ENCODE measurements at regions not wholly inside any gene's neighbourhood (a gene's known extent, or its start where the extent isn't known, plus 50 kb on each side); places are given as distances from the start of the nearest gene placed in this dataset.

GRCh38 chr15:31267161-31268107, 59.2 kb upstream of the KLF13 start:
- TF ChIP-seq POLR2A (IDR thresholded peaks at IDR 0.05) (no peak), POLR2AphosphoS5 (IDR thresholded peaks at IDR 0.05) (no peak), CTCF (IDR thresholded peaks at IDR 0.05) (no peak), EP300 (IDR thresholded peaks at IDR 0.05) (no peak)
- Histone ChIP-seq H3K9me3 (no peaks in the 10 kb centered on the region), H3K36me3 (no peaks in the 10 kb centered on the region), H3K27me3 (no peaks in the 10 kb centered on the region), H3K27ac (no peak overlapping the region), H3K4me1 (peaks cover 0 to 27% (median 0%) of the 10 kb centered on the region in 3 donors), H3K4me3 (no peak overlapping the region)
- ATAC-seq: no peak
- WGBS, 2 donors (ENCODE audit: low coverage in 1 of 2): 72 to 77% methylated on average over 7 to 9 of the region's 20 CpGs

GRCh38 chr15:31268108-31268501, 58.5 kb upstream of the KLF13 start:
- no peaks in the 10 kb centered on the region for H3K27me3 ChIP-seq
- no peak for ATAC-seq
- peaks cover 0 to 27% (median 0%) of the 10 kb centered on the region in 3 donors for H3K4me1 ChIP-seq
- TF ChIP-seq EP300 (IDR thresholded peaks at IDR 0.05): no peak
- no peak for TF ChIP-seq POLR2AphosphoS5 (IDR thresholded peaks at IDR 0.05)
- no peak for TF ChIP-seq POLR2A (IDR thresholded peaks at IDR 0.05)
- no peak for TF ChIP-seq CTCF (IDR thresholded peaks at IDR 0.05)
- H3K27ac ChIP-seq: no peak overlapping the region
- H3K36me3 ChIP-seq: no peaks in the 10 kb centered on the region
- no peaks in the 10 kb centered on the region for H3K9me3 ChIP-seq
- no CpG with 5 or more reads among the region's 2 CpGs for WGBS, 2 donors (ENCODE audit: low coverage in 1 of 2)
- H3K4me3 ChIP-seq: no peak overlapping the region

- WGBS, 2 donors (ENCODE audit: low coverage in 1 of 2): 94 to 97% methylated on average over 2 to 4 of the region's 11 CpGs
- H3K9me3 ChIP-seq: no peaks in the 10 kb centered on the region
- H3K4me1 ChIP-seq: peaks cover 0 to 19% (median 0%) of the 10 kb centered on the region in 3 donors
- ATAC-seq: no peak
- no peak overlapping the region for H3K27ac ChIP-seq
- no peaks in the 10 kb centered on the region for H3K27me3 ChIP-seq
- TF ChIP-seq POLR2AphosphoS5 (IDR thresholded peaks at IDR 0.05): no peak
- TF ChIP-seq CTCF (IDR thresholded peaks at IDR 0.05): no peak
- TF ChIP-seq POLR2A (IDR thresholded peaks at IDR 0.05): no peak
- TF ChIP-seq EP300 (IDR thresholded peaks at IDR 0.05): no peak
- no peaks in the 10 kb centered on the region for H3K36me3 ChIP-seq
- no peak overlapping the region for H3K4me3 ChIP-seq
Observed at GRCh38 chr15:31268911-31269784, 57.5 kb upstream of the KLF13 start.

- no peak overlapping the region for H3K27ac ChIP-seq
- TF ChIP-seq EP300 (IDR thresholded peaks at IDR 0.05): no peak
- TF ChIP-seq POLR2A (IDR thresholded peaks at IDR 0.05): no peak
- TF ChIP-seq CTCF (IDR thresholded peaks at IDR 0.05): no peak
- TF ChIP-seq POLR2AphosphoS5 (IDR thresholded peaks at IDR 0.05): no peak
- peaks cover 0 to 11% (median 0%) of the 10 kb centered on the region in 3 donors for H3K4me1 ChIP-seq
- H3K4me3 ChIP-seq: no peak overlapping the region
- no peaks in the 10 kb centered on the region for H3K9me3 ChIP-seq
- ATAC-seq: no peak
- H3K27me3 ChIP-seq: no peaks in the 10 kb centered on the region
- H3K36me3 ChIP-seq: no peaks in the 10 kb centered on the region
- 88 to 89% methylated on average over 3 to 5 of the region's 5 CpGs for WGBS, 2 donors (ENCODE audit: low coverage in 1 of 2)
Observed at GRCh38 chr15:31269816-31270575, 56.6 kb upstream of the KLF13 start.
